Stimulated activated CD4-positive, alpha-beta T cell treated with anti-CD3 and anti-CD28 coated beads, Interleukin-15, amount 100 ng/mL, for 24 hours (primary cell): ENCODE measurements at regions not wholly inside any gene's neighbourhood (a gene's known extent, or its start where the extent isn't known, plus 50 kb on each side); places are given as distances from the start of the nearest gene placed in this dataset.

Experiments used
- DNase-seq: peaks from one replicate; pipeline ENCODE4 v3.0.0-alpha.2; 2020

DNA sequence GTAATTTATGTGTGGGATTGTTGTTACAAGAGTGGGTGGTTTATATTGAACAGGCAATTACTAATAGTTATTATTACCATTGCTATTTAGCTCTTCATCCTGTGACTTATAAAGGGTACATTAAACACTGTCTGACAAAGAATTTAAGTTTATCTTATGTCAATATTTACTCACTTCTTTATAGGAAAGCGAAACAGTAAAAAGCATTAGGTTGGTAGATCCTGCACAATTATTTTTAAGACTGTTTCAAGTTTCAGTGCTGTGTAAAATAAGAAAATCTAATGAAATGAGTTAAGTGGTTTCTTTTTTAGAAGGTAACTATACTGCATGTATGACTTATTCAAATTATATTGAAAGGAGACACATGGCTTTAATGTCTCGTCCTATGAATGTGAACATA is 135.8 kb upstream of the MAP3K7 start:
- no peak for DNase-seq

DNA sequence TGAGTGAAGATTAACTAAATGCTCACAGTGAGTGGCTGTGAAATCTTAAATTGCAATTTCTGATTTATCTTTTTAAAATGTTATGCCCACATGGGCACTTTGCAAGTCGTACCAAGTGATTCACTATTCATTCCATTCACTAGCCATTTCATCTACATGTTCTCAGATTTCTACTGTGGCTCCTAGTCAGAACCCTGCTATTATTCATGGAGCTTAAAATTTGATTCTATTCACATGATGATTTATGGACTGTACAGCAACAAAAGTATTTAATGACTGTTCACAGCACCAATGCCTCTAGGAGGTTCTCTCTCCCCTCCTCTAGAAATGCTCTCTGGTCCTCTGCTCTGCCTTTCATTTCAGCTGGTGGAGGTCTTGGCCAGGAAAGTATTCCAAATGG is 133.5 kb upstream of the MAP3K7 start:
- no peak for DNase-seq

DNA sequence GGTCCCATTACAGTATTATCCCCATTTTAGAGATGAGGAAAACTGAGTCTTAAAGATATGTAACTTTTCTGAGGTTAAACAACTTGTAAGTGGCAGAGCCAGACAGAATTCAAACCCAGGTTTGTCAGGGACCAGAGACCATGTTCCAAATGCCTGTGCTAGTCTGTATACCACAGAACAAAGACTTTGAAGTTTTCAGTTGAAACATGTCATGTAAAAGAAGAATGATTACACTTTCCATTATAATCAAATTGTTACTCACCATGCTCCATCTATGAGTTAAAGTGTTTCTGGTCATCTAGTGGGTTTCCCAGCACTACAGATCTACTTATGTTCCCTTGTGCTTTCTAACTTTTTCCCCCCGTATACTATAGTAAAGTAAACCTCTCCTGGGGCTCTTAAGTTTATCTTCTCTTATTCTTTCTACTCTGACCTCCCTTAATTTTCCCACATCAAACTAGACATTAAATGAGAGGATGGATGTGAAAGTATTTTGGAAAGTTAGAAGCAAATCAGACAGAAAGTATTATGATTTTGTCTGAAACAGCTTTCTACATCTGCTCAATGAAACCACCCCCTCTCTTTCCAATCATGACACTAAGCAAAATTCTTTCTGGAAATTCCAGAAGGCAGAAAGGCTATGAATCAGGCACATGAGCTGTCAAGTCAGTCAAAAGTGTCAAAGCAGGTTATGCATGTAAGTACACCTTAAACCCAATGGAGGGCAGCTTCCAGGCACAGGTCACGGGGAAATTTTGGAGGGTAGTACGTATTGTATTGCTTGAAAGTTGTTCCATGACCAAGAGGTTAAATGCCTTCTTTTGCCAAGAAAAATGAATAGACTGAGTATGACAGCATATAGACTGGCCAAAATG is 132.7 kb upstream of the MAP3K7 start:
- peak; percentile 9 for DNase-seq

DNA sequence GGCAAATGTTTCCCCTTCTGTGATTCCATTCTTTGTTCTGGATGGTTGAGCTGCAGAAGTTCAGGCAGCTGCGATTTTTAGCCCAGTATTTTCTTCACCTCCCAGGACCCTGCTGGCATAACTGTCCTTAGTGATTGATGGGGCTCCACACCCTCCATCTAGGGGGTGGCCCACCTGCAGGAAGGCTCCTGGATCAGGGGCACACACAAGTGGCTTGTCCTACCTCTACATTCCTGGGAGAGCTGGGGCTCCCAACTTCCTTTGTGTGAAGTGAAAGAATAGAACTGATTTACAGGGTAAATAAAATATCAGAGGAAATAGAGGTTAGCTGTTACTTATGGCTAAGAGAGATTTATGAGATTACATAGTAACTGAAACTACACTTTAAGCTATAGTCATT is 129.5 kb upstream of the MAP3K7 start:
- no peak for DNase-seq

DNA sequence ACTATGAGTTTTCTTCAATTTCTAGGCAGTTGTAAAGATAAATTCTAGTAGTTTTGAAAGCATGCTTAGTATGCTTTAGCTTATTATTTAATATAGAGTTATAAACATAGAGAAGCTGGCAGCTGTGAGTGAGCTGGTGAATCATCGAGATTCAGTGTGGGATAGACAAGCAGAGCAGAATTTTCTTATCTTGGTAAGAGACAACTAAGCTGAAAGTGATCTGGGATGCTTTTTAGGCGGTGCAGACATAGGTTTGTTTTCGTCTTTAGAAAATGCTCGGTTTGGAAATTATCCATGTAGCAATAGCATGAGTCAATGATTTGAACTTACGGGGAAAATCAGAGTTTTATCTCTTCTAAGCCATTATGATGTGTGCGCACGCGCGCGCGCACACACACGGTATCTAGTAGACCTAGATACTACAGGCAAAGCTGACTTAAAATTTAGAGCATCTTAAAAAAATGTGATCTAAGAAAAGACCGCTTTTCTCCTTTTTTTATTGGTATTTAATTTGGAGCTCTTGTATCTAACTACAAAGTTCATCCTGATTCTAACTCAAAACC is 128.3 kb upstream of the MAP3K7 start:
- no peak for DNase-seq

DNA sequence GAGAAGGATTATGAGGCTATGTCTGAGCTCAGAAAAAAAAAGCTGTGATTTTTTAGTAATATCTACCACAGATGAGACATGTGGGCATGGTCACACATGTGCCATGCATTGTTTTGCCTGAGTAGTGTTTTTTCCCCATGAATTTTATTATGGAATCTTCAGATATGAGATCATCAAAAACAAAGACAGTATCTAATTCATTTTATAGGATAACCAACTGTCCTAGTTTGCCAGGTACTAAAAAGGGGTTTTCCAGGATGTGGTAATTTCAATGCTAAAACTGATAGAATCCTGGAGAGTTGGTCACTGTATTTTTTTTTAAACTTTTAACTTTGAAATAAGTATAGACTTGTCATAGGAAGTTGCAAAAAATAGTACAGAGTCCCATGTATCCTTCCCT is 127.4 kb upstream of the MAP3K7 start:
- no peak for DNase-seq

DNA sequence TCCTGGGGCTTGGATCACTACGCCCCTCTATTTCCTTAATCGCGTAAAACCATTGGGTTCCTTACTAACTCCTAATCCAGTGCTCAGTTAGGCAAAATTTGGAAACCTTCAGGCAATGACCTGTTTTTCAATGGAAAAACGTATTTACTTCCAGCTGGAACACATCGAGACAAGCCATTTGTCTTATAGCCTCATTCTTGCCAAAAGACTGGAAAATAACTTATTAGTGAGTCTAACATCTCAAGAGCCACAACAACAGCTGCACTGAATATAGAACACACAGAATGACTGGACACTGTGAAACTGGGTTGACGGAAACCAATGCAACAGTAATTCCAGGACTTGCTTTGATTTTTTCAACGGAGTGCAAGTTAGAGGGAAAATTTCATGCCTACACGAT is 125.2 kb upstream of the MAP3K7 start:
- DNase-seq = no peak

DNA sequence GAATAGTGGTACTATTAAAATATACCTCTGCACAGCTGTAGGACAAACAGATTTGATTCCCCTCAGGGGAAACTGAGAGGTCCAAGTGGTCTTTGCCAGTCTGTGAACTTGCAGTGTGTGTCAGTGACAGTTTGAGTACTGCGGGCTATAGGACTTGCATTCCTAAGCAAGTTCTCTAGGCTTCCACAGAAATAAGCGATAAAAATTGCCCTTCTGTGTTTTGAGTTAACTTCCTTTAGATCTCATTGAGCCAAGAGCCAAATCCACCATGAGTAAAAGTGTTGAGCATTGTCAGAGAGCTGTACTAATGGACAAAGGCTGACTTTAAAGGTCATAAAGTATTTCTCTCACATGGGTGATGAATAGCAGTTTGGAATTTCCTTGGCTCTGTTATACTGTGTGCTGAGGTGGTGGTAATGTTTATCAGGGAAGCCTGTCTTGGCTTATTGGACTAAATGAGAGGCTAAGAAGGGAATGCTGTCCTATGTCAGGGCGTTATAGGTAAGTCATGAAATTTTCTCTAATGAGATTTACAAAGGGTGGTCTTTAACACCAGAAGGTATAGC is 122.6 kb upstream of the MAP3K7 start:
- DNase-seq = no peak

DNA sequence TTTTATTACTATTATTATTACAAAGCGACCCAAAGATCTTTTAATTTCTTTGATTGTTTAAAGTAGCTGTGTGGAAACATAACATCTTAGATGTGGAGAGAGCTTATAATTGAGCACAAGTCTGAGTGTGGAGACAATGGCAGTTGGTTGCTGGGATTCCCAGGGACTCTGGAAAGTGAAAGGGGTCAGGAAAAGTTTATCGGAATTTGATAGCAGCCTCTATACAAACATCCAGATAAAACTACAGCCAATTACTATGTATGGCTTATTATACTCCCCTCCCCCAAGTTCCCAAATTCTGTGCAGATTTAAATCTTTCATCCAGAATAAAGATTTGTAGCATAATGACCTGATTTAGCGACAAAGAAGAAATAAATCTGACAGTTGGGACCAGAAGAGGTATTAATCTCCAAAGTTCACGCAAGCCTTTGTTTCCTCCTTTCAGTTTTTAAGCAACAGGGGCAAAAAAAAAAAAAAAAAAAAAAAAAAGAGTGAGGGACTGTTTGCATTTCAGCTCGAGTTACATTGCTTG is 121.4 kb upstream of the MAP3K7 start:
- no peak for DNase-seq

DNA sequence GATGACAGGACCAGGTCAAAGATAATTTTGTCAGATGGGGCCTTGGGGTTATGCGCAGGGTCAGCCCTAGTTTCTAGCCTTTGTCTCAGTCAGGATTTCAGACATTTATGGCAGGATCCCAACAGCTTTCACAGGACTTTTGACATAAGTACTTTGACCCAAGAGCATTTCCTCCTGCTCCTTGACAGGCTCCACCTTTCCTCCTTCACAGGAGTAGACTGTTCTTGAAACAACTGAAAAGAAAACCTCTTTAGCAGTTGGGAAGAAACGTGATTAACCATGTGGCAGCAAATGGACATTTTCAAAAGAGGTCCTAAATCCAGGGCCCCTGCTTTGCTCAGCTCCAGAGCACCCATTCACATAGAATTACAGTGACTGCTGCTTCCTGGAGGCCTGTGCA is 120.4 kb upstream of the MAP3K7 start:
- no peak for DNase-seq

DNA sequence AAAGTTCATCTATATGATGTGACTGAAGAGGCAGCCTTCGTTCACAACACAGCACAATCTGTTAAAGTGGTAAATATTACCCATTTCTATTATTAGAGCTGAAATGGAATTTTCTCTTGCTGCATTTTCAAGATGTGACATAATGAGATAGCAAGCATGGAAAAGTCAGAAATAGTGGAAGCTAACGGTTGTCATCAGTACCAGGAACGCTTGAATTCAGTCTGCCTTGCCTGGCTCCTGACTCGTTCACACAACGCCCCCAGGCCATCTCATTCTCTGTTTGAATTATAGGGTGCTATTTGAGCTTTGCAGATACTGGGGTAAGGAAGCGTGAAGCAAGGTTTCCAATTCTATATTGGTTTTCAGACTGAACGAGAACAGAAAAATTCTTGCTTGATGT is 116.5 kb upstream of the MAP3K7 start:
- no peak for DNase-seq

DNA sequence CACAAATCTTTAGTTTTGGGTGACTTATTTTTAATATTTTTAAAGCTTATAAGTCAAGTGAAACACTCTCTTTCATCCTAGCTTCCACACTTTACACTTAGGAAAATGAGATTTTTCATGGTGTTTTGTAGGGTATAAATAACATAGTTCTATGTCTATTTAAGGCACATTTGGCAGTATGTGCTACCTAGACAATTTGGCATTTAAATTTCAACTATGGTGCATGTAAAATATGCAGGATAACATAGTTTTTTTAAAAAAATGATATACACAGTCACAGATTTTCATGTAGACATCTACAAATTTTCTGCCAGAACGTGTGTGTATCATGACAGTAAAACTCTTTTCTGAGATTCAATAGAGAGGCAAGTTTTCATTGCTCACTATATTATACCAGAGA is 115.1 kb upstream of the MAP3K7 start:
- DNase-seq = no peak

DNA sequence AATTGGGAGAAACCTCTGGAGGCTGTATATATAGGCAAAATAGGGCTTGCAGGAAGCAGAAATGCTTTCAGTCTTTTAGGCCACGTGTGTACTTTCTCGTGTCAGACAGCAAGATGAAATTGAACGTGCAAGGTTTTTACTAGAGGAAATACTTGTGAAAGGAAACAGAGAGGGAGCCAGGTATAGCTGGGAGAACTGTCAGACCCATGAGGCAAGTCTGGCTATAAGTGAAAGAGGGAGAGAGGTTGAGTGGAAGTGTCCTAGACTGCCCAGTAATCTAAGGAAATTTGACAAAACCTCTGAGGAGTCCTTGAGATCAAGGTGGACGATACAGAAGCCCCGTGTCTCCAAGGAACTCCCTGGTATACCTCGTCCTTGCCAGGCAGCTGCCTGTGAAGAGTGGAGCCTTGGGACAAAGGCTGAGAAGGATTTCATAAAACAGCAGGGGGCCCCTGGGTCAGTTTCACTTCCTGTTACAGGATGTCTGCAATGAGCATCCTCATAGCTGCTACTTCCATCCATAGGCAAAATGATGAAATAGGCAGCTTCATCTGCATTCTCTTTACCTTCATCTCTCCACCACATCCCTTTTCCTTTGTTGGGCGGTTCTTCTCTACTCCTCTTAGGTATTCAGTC is 114.4 kb upstream of the MAP3K7 start:
- peak; percentile 8 for DNase-seq

DNA sequence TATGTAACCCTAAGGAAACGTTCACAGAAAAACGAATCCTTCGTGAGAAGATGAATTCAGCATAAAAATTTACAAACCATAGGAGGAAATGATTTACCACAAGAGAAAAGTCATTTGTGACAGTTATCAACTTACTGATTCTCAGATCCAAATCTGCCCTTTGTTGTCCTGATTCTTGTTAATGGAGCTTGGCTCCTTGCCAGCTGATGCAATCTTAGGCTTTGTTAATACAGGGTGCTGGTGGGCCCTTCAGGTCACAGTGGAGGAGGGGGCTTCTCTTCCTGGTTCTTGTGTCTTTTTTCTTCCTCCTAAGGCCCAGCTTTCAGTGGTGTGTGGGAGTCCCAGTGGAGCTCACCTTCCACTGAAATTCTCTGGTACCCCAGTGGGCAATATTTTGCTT is 108.4 kb upstream of the MAP3K7 start:
- DNase-seq = no peak

DNA sequence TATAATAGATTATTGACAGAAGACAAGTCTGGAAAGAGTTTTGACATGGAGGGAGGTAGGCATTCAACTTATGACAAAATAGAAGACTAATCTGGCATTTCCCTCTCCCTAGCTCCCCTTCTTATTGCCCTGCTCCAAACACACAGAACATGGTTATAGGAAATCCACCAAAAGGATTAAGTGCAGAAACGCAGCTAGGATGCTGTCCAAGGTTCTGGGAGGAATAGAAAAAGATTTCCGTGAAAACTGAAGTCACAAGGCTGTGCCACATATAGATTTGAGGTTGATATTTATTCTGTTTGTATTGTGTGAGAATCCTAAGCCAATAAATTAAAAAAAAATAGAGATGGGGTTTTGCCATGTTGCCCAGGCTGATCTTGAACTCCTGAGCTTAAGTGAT is 107.9 kb upstream of the MAP3K7 start:
- DNase-seq = no peak

DNA sequence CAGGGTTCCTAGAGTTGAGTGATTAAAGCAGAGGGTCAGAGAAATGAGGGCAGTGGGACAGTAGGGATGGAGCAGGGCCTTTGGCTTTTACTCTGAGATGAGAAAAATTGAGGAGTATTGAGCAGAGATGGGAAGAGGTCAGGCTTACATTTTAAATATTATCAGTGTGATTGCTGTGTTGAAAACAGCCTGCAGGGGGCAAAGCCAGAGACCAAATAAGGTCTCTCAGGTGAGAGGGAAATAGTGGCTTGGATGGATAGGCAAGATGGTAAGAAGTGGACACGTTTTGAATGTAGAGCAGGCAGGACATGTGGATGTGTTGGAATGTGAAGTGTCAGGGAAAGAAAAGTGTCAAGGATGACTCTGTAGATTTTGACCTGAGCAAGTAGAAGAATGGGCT is 105.0 kb upstream of the MAP3K7 start:
- no peak for DNase-seq

DNA sequence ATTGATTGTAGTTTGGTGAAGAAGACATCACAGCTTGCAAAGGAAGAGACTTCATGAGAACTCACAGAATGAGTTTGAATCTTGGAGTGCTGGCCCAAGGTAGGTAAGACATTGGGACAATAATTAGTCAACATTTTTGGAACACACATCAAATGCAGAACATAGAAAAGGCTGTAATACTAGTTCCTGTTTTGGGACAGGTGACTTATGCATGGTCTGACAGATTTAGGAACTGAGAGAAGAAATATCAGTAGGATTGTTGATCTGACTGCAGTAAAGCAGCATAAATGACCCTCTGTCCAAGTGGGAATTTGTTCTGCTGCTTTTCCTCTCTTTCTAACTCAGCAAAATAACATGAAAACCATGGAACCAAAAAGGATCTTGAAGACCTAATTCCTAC is 102.3 kb upstream of the MAP3K7 start:
- no peak for DNase-seq

DNA sequence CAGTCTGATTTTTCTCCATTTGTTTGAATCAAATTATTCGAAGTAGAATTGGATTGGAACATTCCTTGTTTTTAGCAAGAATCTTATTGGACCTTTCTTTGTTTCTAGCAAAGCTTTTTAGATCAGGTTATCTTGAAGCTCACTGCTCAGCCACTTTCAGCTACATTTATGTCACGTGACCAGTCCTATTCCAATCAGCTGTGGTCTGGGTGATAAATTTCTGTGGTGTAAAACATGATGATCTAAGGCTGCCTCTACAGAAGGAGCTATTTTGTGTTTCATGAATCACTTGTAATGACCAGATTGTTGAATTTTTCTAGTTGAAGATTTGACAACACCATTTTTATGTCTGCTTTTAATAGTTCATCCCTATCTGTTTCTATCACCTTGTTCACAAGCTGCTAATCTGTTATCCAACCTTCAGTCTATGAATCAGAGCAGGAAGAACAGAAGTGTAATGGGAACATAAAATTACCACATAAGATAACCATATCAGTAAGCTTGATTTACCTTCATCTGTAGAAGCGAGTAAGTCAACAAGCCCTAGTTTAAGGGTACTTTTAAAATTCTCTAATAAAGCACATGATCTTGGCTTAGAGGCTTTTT is 101.0 kb upstream of the MAP3K7 start:
- no peak for DNase-seq

DNA sequence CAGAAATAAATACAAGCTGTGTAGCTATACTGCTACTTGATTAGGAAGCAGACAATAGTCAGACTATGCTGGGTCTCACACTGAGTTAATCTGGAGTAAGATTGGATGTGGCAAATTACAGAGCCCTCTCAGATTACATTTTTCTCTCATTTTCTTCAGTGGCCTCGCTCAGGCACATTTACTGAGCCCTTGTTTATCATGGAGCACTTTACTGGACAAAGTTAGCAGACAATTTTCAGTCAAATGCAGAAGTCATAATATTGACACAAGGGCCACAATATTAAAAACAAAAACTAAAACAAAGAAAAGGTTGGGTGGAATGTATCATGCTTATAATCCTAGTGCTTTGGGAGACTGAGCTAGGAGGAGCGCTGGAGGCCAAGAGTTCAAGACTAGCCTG is 95.0 kb upstream of the MAP3K7 start:
- no peak for DNase-seq

DNA sequence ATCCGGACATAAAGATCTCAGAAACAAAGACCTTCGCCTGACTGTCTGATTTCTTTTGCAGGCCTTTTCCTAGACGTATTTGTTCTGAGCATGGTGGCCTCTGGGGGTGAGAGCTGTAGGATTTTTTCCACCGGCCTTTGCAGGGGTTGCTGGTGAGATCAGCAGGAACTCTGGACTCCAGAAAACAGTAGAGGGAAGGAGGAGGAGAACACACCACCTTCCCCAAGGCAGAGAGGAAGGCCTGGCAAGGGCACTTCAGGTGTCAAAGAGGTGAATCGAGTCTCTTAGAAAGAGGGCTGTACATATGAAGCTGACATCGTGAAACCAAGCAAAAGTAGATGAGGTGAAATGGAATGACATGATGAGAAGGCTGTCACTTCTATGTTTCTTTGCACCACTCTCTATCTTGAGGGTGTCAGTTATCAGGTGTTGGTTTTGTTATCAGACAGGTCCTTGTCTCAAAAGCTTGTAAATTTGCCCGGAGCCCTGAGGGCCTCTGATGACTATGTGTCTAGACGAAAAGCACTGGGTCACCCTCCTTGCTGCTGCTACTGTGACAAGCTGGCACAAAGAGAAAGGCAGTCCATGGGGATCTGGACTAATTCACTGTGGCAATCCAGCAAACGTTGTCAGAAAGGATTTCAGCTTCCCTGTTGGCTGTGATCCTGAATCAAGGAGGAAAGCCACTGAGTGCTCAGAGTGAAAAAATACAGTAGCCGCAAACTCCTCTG is 91.3 kb upstream of the MAP3K7 start:
- DNase-seq = no peak

DNA sequence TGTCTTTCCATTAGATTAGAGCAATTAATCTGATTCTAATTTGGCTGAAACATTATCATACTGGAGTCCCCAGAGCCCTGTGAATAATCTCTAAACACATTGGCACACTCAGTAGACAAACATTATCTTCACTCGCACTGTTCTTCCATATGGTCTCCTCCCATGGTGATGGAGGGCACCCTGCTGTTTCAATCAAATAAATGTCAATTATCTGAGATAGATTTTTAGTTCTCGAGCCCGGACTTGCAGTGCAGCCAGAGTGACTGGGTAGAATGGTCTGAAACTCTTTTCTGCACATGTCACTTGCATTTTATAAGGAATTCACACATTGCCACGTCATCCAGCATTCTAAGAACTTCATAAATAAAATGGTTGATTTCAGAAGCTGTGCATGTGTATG is 90.6 kb upstream of the MAP3K7 start:
- no peak for DNase-seq

DNA sequence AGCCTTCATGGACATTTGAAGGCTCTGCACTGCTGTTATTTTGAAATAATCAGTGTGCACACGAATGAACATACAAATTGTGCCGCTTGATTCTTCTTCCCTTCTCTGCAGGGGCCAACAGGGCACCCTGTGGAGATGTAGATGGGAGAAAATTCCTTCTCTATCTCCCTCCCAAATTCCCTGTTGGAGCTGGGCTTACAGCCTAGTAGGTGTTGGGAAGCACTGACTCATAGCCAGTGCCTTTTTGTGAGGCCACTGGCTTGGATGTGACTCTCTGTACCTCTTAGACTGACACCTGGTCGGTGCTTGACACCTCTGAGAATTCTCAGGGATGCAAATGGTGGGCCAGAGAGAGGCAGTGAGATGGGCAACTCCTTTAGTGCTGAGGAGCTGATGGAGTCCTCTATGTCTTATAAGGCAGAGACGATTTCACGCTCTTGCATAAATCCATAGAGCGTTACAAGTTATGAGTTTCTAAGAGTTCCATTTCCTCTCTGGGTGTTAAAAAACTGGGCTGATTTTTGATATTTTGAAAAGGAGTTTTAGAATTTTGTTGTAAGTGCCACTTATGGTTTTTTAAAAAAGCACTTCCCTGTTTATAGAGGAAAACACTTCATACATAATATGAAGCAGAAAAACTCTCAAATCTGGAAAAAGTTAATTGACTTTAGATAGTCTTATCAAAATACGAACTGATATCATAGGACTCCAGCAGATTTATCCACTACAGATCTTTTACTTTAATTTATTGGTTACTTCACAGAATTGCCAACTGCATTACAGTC is 89.8 kb upstream of the MAP3K7 start:
- DNase-seq = no peak
